Right hindlimb (tissue), 1 donor: ENCODE measurements at regions not wholly inside any gene's neighbourhood (a gene's known extent, or its start where the extent isn't known, plus 50 kb on each side); places are given as distances from the start of the nearest gene placed in this dataset.
"Not testable (repeated sequence)": the region's sequence is repeated elsewhere in the genome, so short reads cannot be mapped to it uniquely, and the experiment has no call there.

Source experiments
- DNase-seq: peaks from one replicate; pipeline ENCODE4 v3.0.0-alpha.2; 2018

DNA sequence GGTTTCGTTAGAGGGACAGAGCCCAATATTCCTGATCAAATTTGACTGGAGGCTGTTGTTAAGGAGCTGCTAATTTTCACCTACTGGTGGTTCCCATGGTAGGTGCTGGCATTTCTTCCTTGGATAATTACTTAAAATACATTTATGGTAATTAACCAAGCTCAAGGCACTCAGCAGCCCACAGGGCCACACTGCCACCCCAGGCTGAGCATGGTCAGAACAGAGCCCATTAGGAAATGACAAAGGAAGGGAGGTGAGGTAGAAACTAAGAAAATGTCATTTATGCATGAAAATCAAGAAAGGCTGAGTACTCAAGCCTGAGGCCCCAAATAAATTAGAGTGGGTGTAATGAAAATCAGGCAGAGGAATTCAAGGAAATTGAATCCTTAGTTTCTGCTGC lies 510.2 kb upstream of the GYPC start:
- DNase-seq: no peak

DNA sequence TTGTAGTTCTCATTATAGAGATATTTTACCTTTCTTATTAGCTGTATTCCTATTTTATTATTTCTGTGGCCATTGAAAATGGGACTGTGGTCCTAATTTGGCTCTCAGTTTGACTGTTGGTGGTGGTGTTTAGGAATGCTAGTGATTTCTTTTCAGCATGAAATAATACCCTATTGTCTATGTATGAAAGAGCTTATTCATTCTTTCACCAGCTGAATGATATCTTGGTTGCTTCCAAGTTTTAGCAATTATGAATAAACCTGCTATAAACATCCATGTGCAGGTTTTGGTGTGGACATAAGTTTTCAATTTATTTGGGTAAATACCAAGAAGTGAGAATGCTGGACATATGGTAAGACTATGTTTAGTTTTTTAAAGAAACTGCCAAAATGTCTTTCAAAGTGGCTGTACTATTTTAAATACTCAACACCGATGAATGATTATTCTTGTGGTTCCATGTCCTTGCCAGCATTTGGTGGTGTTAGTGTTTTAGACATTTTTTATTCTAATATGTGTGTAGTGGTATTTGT lies 501.6 kb upstream of the GYPC start:
- DNase-seq: no peak

GRCh38 chr2:126160950-126161349 lies 495.0 kb upstream of the GYPC start:
- DNase-seq: not testable (repeated sequence)

- no peak for DNase-seq
These were observed 483.2 kb upstream of the GYPC start for GRCh38 chr2:126172631-126173184.

GRCh38 chr2:126175222-126175621 lies 480.7 kb upstream of the GYPC start:
- DNase-seq: no peak

GRCh38 chr2:126177479-126177878 lies 478.5 kb upstream of the GYPC start:
- DNase-seq: no peak

DNA sequence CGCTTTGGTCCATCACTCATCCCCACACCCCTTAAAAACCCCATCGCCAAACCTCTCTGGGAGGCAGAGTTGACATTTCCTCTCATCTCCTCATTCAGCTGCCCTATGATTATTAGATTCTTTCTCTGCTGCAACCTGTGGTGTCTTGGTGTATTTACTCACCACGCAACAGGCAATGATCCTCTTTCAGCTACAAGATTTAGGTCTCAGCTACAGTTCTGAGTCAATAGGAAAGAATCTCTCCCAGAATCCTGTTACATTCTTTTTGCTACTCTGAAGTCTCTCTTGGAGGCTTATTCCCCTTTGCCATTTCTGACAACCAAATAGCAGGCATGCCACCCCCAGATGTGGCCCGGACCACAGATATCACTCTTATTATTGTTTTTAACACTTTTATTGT lies 468.3 kb upstream of the GYPC start:
- no peak for DNase-seq

- no peak for DNase-seq
These were observed 466.4 kb upstream of the GYPC start for GRCh38 chr2:126189527-126189926.

- no peak for DNase-seq
These were observed 455.4 kb upstream of the GYPC start for GRCh38 chr2:126200538-126200937.

- no peak for DNase-seq
These were observed 447.7 kb upstream of the GYPC start for GRCh38 chr2:126208266-126208665.

GRCh38 chr2:126212735-126213134 lies 443.2 kb upstream of the GYPC start:
- DNase-seq: no peak

GRCh38 chr2:126219081-126219480 lies 436.9 kb upstream of the GYPC start:
- DNase-seq: no peak

GRCh38 chr2:126220331-126220730 lies 435.6 kb upstream of the GYPC start:
- no peak for DNase-seq

DNA sequence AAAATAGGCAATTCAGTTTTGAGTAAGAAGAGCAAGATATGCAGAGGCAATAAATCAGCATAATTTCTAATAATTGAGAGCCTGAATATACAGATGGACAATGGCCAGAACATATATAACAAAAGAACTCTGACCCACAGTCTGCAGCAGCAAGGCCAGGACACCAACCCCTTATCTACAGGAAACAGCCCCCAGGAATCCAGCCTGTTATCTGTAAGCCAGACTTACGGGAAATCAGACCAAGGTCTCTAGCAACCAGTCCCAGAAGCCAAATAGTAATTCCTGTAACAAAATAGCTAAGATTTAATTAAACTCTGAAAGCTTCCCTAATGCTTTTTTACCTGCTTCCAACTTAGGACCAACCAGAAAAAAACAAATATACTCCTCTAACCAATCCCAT lies 434.5 kb upstream of the GYPC start:
- DNase-seq: no peak

GRCh38 chr2:126222278-126222677 lies 433.7 kb upstream of the GYPC start:
- DNase-seq: no peak

GRCh38 chr2:126224776-126225175 lies 431.2 kb upstream of the GYPC start:
- no peak for DNase-seq

- no peak for DNase-seq
These were observed 428.7 kb upstream of the GYPC start for GRCh38 chr2:126227250-126227649.

- no peak for DNase-seq
These were observed 427.4 kb upstream of the GYPC start for GRCh38 chr2:126228531-126228930.

DNA sequence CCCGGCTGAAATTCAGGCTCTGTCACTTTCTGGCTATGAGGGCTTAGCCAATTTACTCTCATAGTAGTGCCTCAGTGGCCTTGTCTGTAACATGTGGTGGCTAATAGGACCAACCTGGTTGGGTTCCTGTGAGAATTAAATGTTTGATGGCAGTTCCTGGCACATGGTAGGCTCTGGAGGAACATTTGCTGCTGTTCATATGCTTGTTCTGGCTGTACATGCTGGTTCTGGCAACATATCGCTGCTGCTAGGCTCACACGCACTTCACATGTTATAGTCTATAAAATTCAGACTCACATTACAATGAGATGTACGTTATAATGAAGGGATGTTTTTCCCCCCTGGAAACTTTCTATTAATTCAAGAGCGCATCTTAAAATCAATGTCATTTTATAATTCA lies 417.7 kb upstream of the GYPC start:
- no peak for DNase-seq

DNA sequence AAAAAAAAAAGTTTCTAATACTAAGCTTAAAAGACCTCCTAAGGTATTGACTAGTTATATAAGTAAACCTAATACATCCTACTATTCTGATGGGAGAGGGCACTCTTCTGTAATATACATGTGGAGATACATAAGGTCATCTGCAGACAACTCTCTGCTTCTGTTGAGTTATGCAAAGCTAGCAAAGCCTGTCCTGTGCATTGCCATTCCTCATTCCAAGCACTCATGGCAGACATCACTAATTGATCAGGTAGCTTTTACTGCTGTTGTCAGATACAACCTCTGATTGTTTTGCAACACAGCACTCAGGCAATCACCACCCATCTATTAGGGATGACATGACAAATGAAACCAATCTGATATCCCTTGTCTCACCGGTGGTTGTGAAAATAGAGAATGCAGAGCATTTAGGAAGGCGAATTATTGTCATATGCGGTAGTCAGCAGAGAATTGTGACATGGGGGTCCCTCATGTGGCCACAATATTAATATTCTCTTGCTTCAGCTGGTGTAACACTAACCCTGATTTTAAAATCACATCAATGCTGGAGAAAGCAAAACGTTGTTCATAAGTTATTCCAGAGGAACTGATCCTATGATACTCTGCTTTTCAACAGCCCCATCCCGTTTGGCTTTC lies 416.5 kb upstream of the GYPC start:
- no peak for DNase-seq

GRCh38 chr2:126241001-126241400 lies 415.0 kb upstream of the GYPC start:
- no peak for DNase-seq

- no peak for DNase-seq
These were observed 414.5 kb upstream of the GYPC start for GRCh38 chr2:126241411-126241810.

GRCh38 chr2:126244937-126245336 lies 411.0 kb upstream of the GYPC start:
- DNase-seq: no peak

- DNase-seq: no peak
These were observed 402.3 kb upstream of the GYPC start for GRCh38 chr2:126253669-126254068.

- DNase-seq: no peak
These were observed 391.3 kb upstream of the GYPC start for GRCh38 chr2:126264625-126265024.
